Smooth muscle cell (in vitro differentiated cells): ENCODE measurements at regions not wholly inside any gene's neighbourhood (a gene's known extent, or its start where the extent isn't known, plus 50 kb on each side); places are given as distances from the start of the nearest gene placed in this dataset.

Experiments
- DNase-seq: peaks from one replicate; lab custom pipeline; 2025; ENCODE audit not compliant: unreplicated experiment; lab: John Stamatoyannopoulos, UW
- H2AFZ ChIP-seq: fragments of 200-600 bp; sonication (generic); 2 replicates; pipeline ENCODE4 v1.6.0; 2016; ENCODE audit warnings: antibody characterized with exemption, low read depth, mild to moderate bottlenecking
- H3F3A ChIP-seq: fragments of 200-600 bp; sonication (generic); 2 replicates; pipeline ENCODE4 v1.6.0; 2017; ENCODE audit warnings: antibody characterized with exemption, low read depth
- H3K27ac ChIP-seq: fragments of 200-600 bp; sonication (generic); 2 replicates; pipeline ENCODE4 v1.5.1; 2016; ENCODE audit warnings: low read depth, mild to moderate bottlenecking
- H3K27me3 ChIP-seq: fragments of 200-600 bp; sonication (generic); 2 replicates; pipeline ENCODE4 v1.6.1; 2016; ENCODE audit warnings: low read depth, mild to moderate bottlenecking
- H3K36me3 ChIP-seq: fragments of 200-600 bp; sonication (generic); 2 replicates; pipeline ENCODE4 v1.5.1; 2016; ENCODE audit warnings: low read depth
- H3K4me1 ChIP-seq: fragments of 200-600 bp; sonication (generic); 2 replicates; pipeline ENCODE4 v1.5.1; 2016; ENCODE audit warnings: low read depth
- H3K4me2 ChIP-seq: fragments of 200-600 bp; sonication (generic); 2 replicates; pipeline ENCODE4 v1.6.0; 2016; ENCODE audit warnings: mild to moderate bottlenecking
- H3K4me3 ChIP-seq: fragments of 200-600 bp; sonication (generic); 2 replicates; pipeline ENCODE4 v1.5.1; 2016; ENCODE audit warnings: mild to moderate bottlenecking
- H3K79me2 ChIP-seq: fragments of 200-600 bp; sonication (generic); 2 replicates; pipeline ENCODE4 v1.6.0; 2016; ENCODE audit warnings: low read depth, mild to moderate bottlenecking
- H3K9ac ChIP-seq: fragments of 200-600 bp; sonication (generic); 2 replicates; pipeline ENCODE4 v1.6.0; 2016; ENCODE audit warnings: low read depth
- H3K9me3 ChIP-seq: fragments of 200-600 bp; sonication (generic); replicated peaks from 2 replicates; pipeline ENCODE4 v1.5.1; 2016; ENCODE audit warnings: low read depth
- H4K20me1 ChIP-seq: fragments of 200-600 bp; sonication (generic); 2 replicates; pipeline ENCODE4 v1.6.0; 2016; ENCODE audit warnings: low read depth
- CTCF ChIP-seq: fragments of 200-600 bp; sonication (generic); IDR thresholded peaks from 2 replicates; pipeline ENCODE4 v1.5.1; 2017; ENCODE audit warnings: borderline replicate concordance, mild to moderate bottlenecking, antibody characterized with exemption; ENCODE audit not compliant: insufficient read depth, poor library complexity, severe bottlenecking
- WGBS: methylation state at CpG from one replicate; pipeline ENCODE4 v1.1.7; 2016; ENCODE audit warnings: low lambda C conversion rate; 5-methylcytosine and 5-hydroxymethylcytosine counted together

DNA sequence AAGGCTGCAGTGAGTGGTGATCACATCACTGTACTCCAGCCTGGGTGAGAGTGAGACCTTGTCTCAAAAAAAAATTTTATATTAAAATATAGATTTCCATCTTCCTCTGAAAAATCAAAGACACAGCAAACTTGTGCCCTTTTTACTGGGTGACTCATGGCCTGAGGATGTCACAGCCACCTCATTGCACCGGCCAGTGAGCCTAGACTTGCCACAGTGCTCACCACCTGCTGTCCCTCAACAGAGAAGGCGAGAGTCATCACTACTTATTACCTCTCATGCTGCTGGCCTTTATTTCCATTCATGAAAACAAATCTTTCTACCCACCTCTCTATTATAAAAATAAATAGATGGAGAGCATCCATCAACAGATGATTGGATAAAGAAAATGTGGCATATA lies 295.8 kb downstream of the PREX1 start:
- peaks cover 9% of the 10 kb centered on the region for H3K27me3 ChIP-seq
- no peaks in the 10 kb centered on the region for H3K4me1 ChIP-seq
- no peak overlapping the region for H3K27ac ChIP-seq
- no peaks in the 10 kb centered on the region for H3K36me3 ChIP-seq
- H3K79me2 ChIP-seq: no peaks in the 10 kb centered on the region
- DNase-seq: no peak
- H3K9ac ChIP-seq: no peak overlapping the region
- no peak overlapping the region for H3K4me3 ChIP-seq
- H3K4me2 ChIP-seq: no peak overlapping the region
- H4K20me1 ChIP-seq: no peaks in the 10 kb centered on the region
- TF ChIP-seq CTCF: no peak
- H3F3A ChIP-seq: no peaks in the 10 kb centered on the region
- no peak overlapping the region for H2AFZ ChIP-seq
- WGBS: 65% methylated on average over 2 of the region's 2 CpGs
- no peaks in the 10 kb centered on the region for H3K9me3 ChIP-seq

- 52% methylated on average over 2 of the region's 2 CpGs for WGBS
- H3K9ac ChIP-seq: no peak overlapping the region
- no peak for DNase-seq
- no peak overlapping the region for H2AFZ ChIP-seq
- H3K27me3 ChIP-seq: peaks cover 9% of the 10 kb centered on the region
- H3K27ac ChIP-seq: no peak overlapping the region
- H3K4me2 ChIP-seq: no peak overlapping the region
- no peaks in the 10 kb centered on the region for H3K36me3 ChIP-seq
- H3K9me3 ChIP-seq: no peaks in the 10 kb centered on the region
- H3F3A ChIP-seq: no peaks in the 10 kb centered on the region
- no peaks in the 10 kb centered on the region for H3K4me1 ChIP-seq
- H4K20me1 ChIP-seq: no peaks in the 10 kb centered on the region
- no peak for TF ChIP-seq CTCF
- no peaks in the 10 kb centered on the region for H3K79me2 ChIP-seq
- no peak overlapping the region for H3K4me3 ChIP-seq
These were observed 296.3 kb downstream of the PREX1 start for GRCh38 chr20:48531505-48531904.

DNA sequence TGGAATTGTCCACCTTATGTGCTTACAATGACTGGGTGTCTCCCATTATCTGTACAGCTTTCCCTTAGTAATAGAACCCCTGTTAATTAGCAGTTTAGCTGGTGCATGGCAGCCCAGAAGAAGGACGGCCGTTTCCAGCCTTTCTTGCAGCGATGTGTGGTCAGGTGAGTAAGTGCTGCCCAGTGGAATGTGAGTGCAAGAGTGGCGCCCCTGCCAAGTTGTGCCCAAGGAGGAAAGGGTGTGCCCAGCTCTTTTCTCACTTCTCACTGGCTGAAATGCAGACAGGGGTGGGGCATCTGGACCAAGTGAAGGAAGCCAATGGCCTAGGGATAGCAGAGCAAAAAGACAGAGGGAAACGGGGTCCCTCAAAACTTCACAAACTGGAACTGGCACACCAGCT lies 296.8 kb downstream of the PREX1 start:
- Histone ChIP-seq H3K9me3 (no peaks in the 10 kb centered on the region), H3K27ac (no peak overlapping the region), H2AFZ (no peak overlapping the region), H3K79me2 (no peaks in the 10 kb centered on the region), H3K4me1 (no peaks in the 10 kb centered on the region), H3F3A (no peaks in the 10 kb centered on the region), H3K4me3 (no peak overlapping the region), H4K20me1 (no peaks in the 10 kb centered on the region), H3K27me3 (peaks cover 9% of the 10 kb centered on the region), H3K4me2 (no peak overlapping the region), H3K9ac (no peak overlapping the region), H3K36me3 (no peaks in the 10 kb centered on the region)
- TF ChIP-seq CTCF: no peak
- WGBS: 88% methylated on average over 5 of the region's 5 CpGs
- no peak for DNase-seq

GRCh38 chr20:48528346-48528745 lies 299.5 kb downstream of the PREX1 start:
- H3K79me2 ChIP-seq: no peaks in the 10 kb centered on the region
- H3F3A ChIP-seq: no peaks in the 10 kb centered on the region
- no peak overlapping the region for H2AFZ ChIP-seq
- H3K4me3 ChIP-seq: no peak overlapping the region
- no peaks in the 10 kb centered on the region for H4K20me1 ChIP-seq
- no peaks in the 10 kb centered on the region for H3K36me3 ChIP-seq
- 96% methylated on average over 7 of the region's 7 CpGs for WGBS
- H3K27me3 ChIP-seq: peaks cover under 1% of the 10 kb centered on the region
- no peak for TF ChIP-seq CTCF
- no peak for DNase-seq
- H3K4me1 ChIP-seq: no peaks in the 10 kb centered on the region
- no peak overlapping the region for H3K4me2 ChIP-seq
- H3K27ac ChIP-seq: no peak overlapping the region
- no peak overlapping the region for H3K9ac ChIP-seq
- no peaks in the 10 kb centered on the region for H3K9me3 ChIP-seq
